GM12878 (cell line): ENCODE measurements at regions not wholly inside any gene's neighbourhood (a gene's known extent, or its start where the extent isn't known, plus 50 kb on each side); places are given as distances from the start of the nearest gene placed in this dataset.

ENCODE experiments used
- ATAC-seq: fragments of 200-7000 bp; cut with Tn5 transposase; 3 replicates; pipeline ENCODE4 v1.9.1; 2020; ENCODE audit warnings: mild to moderate bottlenecking, moderate library complexity
- BruUV-seq: library from RNA; stranded (reverse); fragments of 400-500 nt; replicated peaks from 2 replicates; lab custom pipeline; 2021; lab: Mats Ljungman, UMichigan
- CTCF ChIA-PET: fragments of 300-600 bp; sonication (Branson Sonifier 250); formaldehyde crosslinking; extraction: SDS; loops from one replicate; lab custom pipeline; 2021; ENCODE audit warnings: inconsistent platforms; lab: Yijun Ruan, JAX
- POLR2A ChIA-PET: fragments of 350-600 bp; formaldehyde crosslinking; extraction: SDS; loops from one replicate; lab custom pipeline; 2021; ENCODE audit warnings: inconsistent platforms; lab: Charles Lee
- RAD21 ChIA-PET: fragments of 300-600 bp; sonication (Branson Sonifier 250); formaldehyde crosslinking; loops from one replicate; lab custom pipeline; 2023; ENCODE audit warnings: antibody characterized with exemption; ENCODE audit not compliant: unreplicated experiment; lab: Charles Lee
- SMC1A ChIA-PET: fragments of 300-600 bp; sonication (Branson Sonifier 250); formaldehyde crosslinking; loops from one replicate; lab custom pipeline; 2023; ENCODE audit not compliant: unreplicated experiment, uncharacterized antibody; lab: Charles Lee
- DNase-seq: peaks from one replicate; pipeline ENCODE4 v3.0.0-alpha.2; 2011; ENCODE audit warnings: low read depth, low spot score
- FAIRE-seq: peaks from 3 replicates; lab custom pipeline; 2011; peaks lifted over from hg19 to GRCh38; lab: Jason Lieb, UNC
- H2AFZ ChIP-seq: 2 replicates; pipeline ENCODE4 v1.6.0; 2011; ENCODE audit warnings: low read depth, low read length, control low read depth; ENCODE audit not compliant: control insufficient read depth
- H3K27ac ChIP-seq: 2 replicates; pipeline ENCODE4 v1.5.1; 2011; ENCODE audit warnings: control low read depth; ENCODE audit not compliant: control insufficient read depth, insufficient read depth
- H3K27me3 ChIP-seq, 2 experiments: replicated peaks in 1 of 2; 2 replicates each; pipeline versions ENCODE4 v1.6.0 to v1.6.1; 2011; ENCODE audit warnings: low read length in 1 of 2; ENCODE audit not compliant: control insufficient read depth in 2 of 2, insufficient read depth in 2 of 2
- H3K36me3 ChIP-seq, 2 experiments: 2 replicates each; pipeline ENCODE4 v1.5.1; 2011; ENCODE audit warnings: low read length in 1 of 2; ENCODE audit not compliant: control insufficient read depth in 2 of 2, insufficient read depth in 2 of 2
- H3K4me1 ChIP-seq: 2 replicates; pipeline ENCODE4 v1.6.1; 2011; ENCODE audit warnings: mild to moderate bottlenecking, low read length, moderate library complexity, mixed read lengths; ENCODE audit not compliant: control insufficient read depth, insufficient read depth
- H3K4me2 ChIP-seq: 2 replicates; pipeline ENCODE4 v1.6.0; 2011; ENCODE audit warnings: control low read depth; ENCODE audit not compliant: control insufficient read depth, insufficient read depth
- H3K4me3 ChIP-seq: fragments of 200-600 bp; sonication (generic); 2 replicates; pipeline ENCODE4 v1.5.1; 2016
- H3K79me2 ChIP-seq: 2 replicates; pipeline ENCODE4 v1.6.0; 2011; ENCODE audit warnings: low read length; ENCODE audit not compliant: control insufficient read depth, insufficient read depth
- H3K9ac ChIP-seq: 2 replicates; pipeline ENCODE4 v1.8.0; 2011; ENCODE audit warnings: low read length, control low read depth, mixed read lengths; ENCODE audit not compliant: control insufficient read depth, insufficient read depth
- H3K9me3 ChIP-seq: replicated peaks from 3 replicates; pipeline ENCODE4 v1.5.1; 2011; ENCODE audit warnings: mild to moderate bottlenecking, low read length; ENCODE audit not compliant: control insufficient read depth, insufficient read depth
- H4K20me1 ChIP-seq: 2 replicates; pipeline ENCODE4 v1.6.0; 2011; ENCODE audit not compliant: control insufficient read depth, insufficient read depth
- CBX3 ChIP-seq: fragments of 200-600 bp; sonication (generic); IDR thresholded peaks from 2 replicates; pipeline ENCODE4 v1.6.1; 2016; ENCODE audit warnings: low read depth, borderline replicate concordance
- CREB1 ChIP-seq: IDR thresholded peaks from 2 replicates; pipeline ENCODE4 v1.6.1; 2012; ENCODE audit warnings: low read depth, mild to moderate bottlenecking, inconsistent platforms
- CREM ChIP-seq: IDR thresholded peaks from 2 replicates; pipeline ENCODE4 v1.6.1; 2014; ENCODE audit warnings: antibody characterized with exemption, low read depth
- DPF2 ChIP-seq: fragments of 450-650 bp; IDR thresholded peaks from 2 replicates; pipeline ENCODE4 v1.6.1; 2017; ENCODE audit warnings: mild to moderate bottlenecking
- KAT2A ChIP-seq: conservative IDR thresholded peaks from 2 replicates; pipeline ENCODE4 v1.6.1; 2011; ENCODE audit warnings: low read depth, low read length; ENCODE audit not compliant: control insufficient read depth
- LARP7 ChIP-seq: fragments of 450-650 bp; IDR thresholded peaks from 2 replicates; pipeline ENCODE4 v1.6.1; 2017; ENCODE audit warnings: mild to moderate bottlenecking
- MTA2 ChIP-seq: fragments of 450-650 bp; IDR thresholded peaks from 2 replicates; pipeline ENCODE4 v1.6.1; 2016; ENCODE audit warnings: low read depth, mild to moderate bottlenecking, moderate library complexity
- PAX5 ChIP-seq: IDR thresholded peaks from 2 replicates; pipeline ENCODE4 v1.6.1; 2011; ENCODE audit warnings: low read depth, low read length, borderline replicate concordance
- POLR2AphosphoS5 ChIP-seq: IDR thresholded peaks from 2 replicates; pipeline ENCODE4 v1.6.1; 2011; ENCODE audit warnings: mild to moderate bottlenecking, low read length, inconsistent platforms
- SIN3A ChIP-seq: IDR thresholded peaks from 2 replicates; pipeline ENCODE4 v1.6.1; 2012; ENCODE audit warnings: low read depth, low read length, improper control_type of control experiment
- SMAD1 ChIP-seq: fragments of 450-650 bp; IDR thresholded peaks from 2 replicates; pipeline ENCODE4 v1.6.1; 2018; ENCODE audit warnings: mild to moderate bottlenecking, low read depth; ENCODE audit not compliant: partially characterized antibody
- SRF ChIP-seq, 2 experiments: IDR thresholded peaks; 2 replicates each; pipeline ENCODE4 v1.6.1; 2011; ENCODE audit warnings: low read depth in 2 of 2, low read length in 2 of 2, mild to moderate bottlenecking in 1 of 2, moderate library complexity in 1 of 2
- STAT3 ChIP-seq: IDR thresholded peaks from 2 replicates; pipeline ENCODE4 v1.6.1; 2011; ENCODE audit warnings: low read depth, low read length, improper control_type of control experiment
- SUZ12 ChIP-seq: fragments of 200-600 bp; sonication (generic); IDR thresholded peaks from one replicate; pipeline ENCODE4 v1.6.1; 2018; ENCODE audit warnings: antibody characterized with exemption, mild to moderate bottlenecking; ENCODE audit not compliant: unreplicated experiment
- TCF7 ChIP-seq: IDR thresholded peaks from 2 replicates; pipeline ENCODE4 v1.6.1; 2014; ENCODE audit warnings: antibody characterized with exemption, borderline replicate concordance
- YBX1 ChIP-seq: fragments of 450-650 bp; IDR thresholded peaks from 2 replicates; pipeline ENCODE4 v1.6.1; 2016; ENCODE audit warnings: antibody characterized with exemption
- WGBS: methylation state at CpG from one replicate; pipeline ENCODE4 v1.1.6; 2016; ENCODE audit warnings: low lambda C conversion rate; ENCODE audit not compliant: insufficient replicate concordance, insufficient coverage; ENCODE audit errors: missing lambda C conversion rate; 5-methylcytosine and 5-hydroxymethylcytosine counted together
- in situ Hi-C: fragments of 300-500 bp; cut with MboI; formaldehyde crosslinking; loops from 9 replicates; pipeline ENCODE4 v1.14.3; 2018; ENCODE audit warnings: mixed read lengths
- intact Hi-C: fragments of 100-400 bp; cut with micrococcal nuclease; formaldehyde crosslinking; loops from one replicate; pipeline ENCODE4 v1.14.2; 2022; ENCODE audit not compliant: unreplicated experiment
- TF ChIP-seq, protein P1 (sequence below): fragments of 450-650 bp; conservative IDR thresholded peaks from 2 replicates; pipeline ENCODE4 v1.6.1; 2017; ENCODE audit warnings: mild to moderate bottlenecking, moderate library complexity
- TF ChIP-seq, protein P2 (sequence below): fragments of 450-650 bp; IDR thresholded peaks from 2 replicates; pipeline ENCODE4 v1.6.1; 2017; ENCODE audit warnings: antibody characterized with exemption, mild to moderate bottlenecking, moderate library complexity
- TF ChIP-seq, protein P3 (sequence below): fragments of 450-650 bp; formaldehyde crosslinking; IDR thresholded peaks from 2 replicates; pipeline ENCODE4 v1.5.0; 2022; ENCODE audit warnings: mild to moderate bottlenecking, missing genetic modification characterization

DNA sequence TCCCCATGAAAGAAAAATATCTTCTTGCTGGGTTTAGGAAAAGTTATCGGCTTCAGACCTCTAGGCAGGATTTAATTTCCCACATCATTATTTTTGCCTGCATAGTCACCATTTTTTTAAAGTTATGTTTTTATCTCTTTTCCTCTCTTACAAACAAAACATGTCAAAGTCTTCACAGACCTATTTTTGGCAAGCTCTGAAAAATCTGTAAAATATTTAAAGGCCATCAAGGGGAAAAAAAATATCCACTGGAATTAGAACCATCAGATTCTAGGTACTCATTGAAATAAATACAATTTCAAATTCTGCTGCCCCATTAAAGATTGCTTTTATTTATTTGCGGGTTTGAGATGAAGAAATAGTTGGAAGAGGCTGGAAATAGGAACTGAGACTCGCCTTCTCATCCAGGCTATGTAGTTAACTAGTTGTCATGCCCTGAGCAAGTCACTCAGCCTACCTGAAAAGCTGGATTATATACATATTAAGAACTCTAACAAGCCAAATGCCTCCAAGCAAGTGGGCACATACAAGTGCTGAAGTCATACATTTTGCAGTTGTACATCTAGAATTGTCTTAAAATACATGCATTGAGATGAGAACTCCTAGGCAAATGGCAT is 101.7 kb upstream of the SASH1 start:
- H4K20me1 ChIP-seq, result no peaks in the 10 kb centered on the region
- no peak overlapping the region for H3K4me3 ChIP-seq
- no peak overlapping the region for H2AFZ ChIP-seq
- 30% methylated on average over 3 of the region's 3 CpGs for WGBS
- H3K9me3 ChIP-seq, result no peaks in the 10 kb centered on the region
- ChIA-PET POLR2A (no interaction called here), CTCF (no interaction called here), RAD21 (no interaction called here), SMC1A (no interaction called here)
- ATAC-seq (no peak), FAIRE-seq (no peak), DNase-seq (no peak)
- no peaks in the 10 kb centered on the region for H3K79me2 ChIP-seq
- TF ChIP-seq LARP7 (no peak), PAX5 (no peak), POLR2AphosphoS5 (no peak), SMAD1 (no peak), DPF2 (no peak), YBX1 (no peak), CREB1 (no peak), STAT3 (no peak), SUZ12 (no peak), TCF7 (no peak), SIN3A (no peak), SRF (IDR thresholded peaks at IDR 0.05; ENCODE audit: low read depth in 2 of 2, low read length in 2 of 2) (no peak), MTA2 (no peak), KAT2A (no peak), CBX3 (no peak), CREM (no peak)
- TF ChIP-seq, protein P1, sequence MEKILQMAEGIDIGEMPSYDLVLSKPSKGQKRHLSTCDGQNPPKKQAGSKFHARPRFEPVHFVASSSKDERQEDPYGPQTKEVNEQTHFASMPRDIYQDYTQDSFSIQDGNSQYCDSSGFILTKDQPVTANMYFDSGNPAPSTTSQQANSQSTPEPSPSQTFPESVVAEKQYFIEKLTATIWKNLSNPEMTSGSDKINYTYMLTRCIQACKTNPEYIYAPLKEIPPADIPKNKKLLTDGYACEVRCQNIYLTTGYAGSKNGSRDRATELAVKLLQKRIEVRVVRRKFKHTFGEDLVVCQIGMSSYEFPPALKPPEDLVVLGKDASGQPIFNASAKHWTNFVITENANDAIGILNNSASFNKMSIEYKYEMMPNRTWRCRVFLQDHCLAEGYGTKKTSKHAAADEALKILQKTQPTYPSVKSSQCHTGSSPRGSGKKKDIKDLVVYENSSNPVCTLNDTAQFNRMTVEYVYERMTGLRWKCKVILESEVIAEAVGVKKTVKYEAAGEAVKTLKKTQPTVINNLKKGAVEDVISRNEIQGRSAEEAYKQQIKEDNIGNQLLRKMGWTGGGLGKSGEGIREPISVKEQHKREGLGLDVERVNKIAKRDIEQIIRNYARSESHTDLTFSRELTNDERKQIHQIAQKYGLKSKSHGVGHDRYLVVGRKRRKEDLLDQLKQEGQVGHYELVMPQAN, result no peak
- TF ChIP-seq, protein P2, sequence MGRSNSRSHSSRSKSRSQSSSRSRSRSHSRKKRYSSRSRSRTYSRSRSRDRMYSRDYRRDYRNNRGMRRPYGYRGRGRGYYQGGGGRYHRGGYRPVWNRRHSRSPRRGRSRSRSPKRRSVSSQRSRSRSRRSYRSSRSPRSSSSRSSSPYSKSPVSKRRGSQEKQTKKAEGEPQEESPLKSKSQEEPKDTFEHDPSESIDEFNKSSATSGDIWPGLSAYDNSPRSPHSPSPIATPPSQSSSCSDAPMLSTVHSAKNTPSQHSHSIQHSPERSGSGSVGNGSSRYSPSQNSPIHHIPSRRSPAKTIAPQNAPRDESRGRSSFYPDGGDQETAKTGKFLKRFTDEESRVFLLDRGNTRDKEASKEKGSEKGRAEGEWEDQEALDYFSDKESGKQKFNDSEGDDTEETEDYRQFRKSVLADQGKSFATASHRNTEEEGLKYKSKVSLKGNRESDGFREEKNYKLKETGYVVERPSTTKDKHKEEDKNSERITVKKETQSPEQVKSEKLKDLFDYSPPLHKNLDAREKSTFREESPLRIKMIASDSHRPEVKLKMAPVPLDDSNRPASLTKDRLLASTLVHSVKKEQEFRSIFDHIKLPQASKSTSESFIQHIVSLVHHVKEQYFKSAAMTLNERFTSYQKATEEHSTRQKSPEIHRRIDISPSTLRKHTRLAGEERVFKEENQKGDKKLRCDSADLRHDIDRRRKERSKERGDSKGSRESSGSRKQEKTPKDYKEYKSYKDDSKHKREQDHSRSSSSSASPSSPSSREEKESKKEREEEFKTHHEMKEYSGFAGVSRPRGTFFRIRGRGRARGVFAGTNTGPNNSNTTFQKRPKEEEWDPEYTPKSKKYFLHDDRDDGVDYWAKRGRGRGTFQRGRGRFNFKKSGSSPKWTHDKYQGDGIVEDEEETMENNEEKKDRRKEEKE, result no peak
- TF ChIP-seq, protein P3, sequence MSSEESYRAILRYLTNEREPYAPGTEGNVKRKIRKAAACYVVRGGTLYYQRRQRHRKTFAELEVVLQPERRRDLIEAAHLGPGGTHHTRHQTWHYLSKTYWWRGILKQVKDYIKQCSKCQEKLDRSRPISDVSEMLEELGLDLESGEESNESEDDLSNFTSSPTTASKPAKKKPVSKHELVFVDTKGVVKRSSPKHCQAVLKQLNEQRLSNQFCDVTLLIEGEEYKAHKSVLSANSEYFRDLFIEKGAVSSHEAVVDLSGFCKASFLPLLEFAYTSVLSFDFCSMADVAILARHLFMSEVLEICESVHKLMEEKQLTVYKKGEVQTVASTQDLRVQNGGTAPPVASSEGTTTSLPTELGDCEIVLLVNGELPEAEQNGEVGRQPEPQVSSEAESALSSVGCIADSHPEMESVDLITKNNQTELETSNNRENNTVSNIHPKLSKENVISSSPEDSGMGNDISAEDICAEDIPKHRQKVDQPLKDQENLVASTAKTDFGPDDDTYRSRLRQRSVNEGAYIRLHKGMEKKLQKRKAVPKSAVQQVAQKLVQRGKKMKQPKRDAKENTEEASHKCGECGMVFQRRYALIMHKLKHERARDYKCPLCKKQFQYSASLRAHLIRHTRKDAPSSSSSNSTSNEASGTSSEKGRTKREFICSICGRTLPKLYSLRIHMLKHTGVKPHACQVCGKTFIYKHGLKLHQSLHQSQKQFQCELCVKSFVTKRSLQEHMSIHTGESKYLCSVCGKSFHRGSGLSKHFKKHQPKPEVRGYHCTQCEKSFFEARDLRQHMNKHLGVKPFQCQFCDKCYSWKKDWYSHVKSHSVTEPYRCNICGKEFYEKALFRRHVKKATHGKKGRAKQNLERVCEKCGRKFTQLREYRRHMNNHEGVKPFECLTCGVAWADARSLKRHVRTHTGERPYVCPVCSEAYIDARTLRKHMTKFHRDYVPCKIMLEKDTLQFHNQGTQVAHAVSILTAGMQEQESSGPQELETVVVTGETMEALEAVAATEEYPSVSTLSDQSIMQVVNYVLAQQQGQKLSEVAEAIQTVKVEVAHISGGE (CRISPR knock-in tag), result no peak
- in situ Hi-C loops, result no loop called here
- no peak overlapping the region for H3K4me2 ChIP-seq
- intact Hi-C loops, result no loop called here
- H3K27me3 ChIP-seq, result no peaks in the 10 kb centered on the region; a peak in 2 of 4 replicates
- H3K4me1 ChIP-seq, result no peaks in the 10 kb centered on the region
- no peaks in the 10 kb centered on the region for H3K36me3 ChIP-seq
- no peak overlapping the region for H3K27ac ChIP-seq
- no peak overlapping the region for H3K9ac ChIP-seq
- no TSS peak for BruUV-seq
